ENCODE measurements at regions not wholly inside any gene's neighbourhood (a gene's known extent, or its start where the extent isn't known, plus 50 kb on each side); places are given as distances from the start of the nearest gene placed in this dataset.

DNA sequence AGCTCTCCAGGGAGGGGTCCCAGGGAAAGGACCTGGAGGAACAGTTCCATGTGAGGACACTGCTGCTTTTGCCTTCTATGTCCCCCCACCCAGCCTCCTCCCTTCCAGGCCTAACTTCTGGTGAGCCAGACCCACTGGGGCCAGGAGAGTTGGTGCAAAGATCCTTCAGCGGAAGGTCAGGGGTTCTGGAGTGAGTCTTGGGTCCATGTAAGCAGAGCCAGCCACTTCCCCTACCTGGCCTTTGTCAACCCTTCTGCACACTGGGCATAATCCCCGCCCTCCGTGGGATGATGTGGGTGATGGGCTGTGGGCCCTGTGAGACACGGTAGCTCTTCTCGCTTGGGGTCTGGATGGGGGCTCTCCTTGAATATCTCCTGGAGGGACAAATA lies 76.9 kb downstream of the RHOB start:
- DNase-seq, result peak; percentile 49

DNA sequence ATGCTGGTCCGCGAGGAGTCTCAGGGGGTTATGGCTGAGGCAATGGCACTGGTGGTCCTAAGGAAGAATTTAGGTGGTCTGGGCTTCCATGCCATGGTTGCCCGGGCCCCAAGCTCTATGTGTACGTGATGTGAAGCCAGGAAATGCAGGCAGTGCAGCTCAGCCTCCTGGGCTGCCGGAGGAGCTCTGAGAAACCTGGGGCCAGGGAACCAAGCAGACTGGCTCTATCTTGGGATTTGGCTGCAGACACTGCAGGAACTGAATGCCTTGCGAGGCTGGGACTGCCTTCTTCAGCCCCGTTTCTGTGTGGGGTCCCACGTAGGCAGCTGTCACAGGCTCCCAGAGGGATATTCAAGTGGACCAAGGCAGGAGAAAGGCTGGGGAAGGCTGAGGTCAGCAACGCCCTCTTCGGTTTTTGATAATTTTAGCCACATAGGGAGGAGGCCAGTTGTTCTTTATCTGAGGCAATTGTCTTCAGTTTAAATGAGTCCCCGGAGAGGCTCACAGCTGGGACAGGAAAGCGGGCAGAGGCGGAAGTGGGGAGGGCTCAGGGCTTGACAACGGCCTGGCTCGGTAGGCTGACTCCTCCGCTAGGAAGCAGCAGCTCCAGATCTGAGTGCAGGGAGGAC lies 77.7 kb downstream of the RHOB start:
- DNase-seq, result peak; percentile 52

DNA sequence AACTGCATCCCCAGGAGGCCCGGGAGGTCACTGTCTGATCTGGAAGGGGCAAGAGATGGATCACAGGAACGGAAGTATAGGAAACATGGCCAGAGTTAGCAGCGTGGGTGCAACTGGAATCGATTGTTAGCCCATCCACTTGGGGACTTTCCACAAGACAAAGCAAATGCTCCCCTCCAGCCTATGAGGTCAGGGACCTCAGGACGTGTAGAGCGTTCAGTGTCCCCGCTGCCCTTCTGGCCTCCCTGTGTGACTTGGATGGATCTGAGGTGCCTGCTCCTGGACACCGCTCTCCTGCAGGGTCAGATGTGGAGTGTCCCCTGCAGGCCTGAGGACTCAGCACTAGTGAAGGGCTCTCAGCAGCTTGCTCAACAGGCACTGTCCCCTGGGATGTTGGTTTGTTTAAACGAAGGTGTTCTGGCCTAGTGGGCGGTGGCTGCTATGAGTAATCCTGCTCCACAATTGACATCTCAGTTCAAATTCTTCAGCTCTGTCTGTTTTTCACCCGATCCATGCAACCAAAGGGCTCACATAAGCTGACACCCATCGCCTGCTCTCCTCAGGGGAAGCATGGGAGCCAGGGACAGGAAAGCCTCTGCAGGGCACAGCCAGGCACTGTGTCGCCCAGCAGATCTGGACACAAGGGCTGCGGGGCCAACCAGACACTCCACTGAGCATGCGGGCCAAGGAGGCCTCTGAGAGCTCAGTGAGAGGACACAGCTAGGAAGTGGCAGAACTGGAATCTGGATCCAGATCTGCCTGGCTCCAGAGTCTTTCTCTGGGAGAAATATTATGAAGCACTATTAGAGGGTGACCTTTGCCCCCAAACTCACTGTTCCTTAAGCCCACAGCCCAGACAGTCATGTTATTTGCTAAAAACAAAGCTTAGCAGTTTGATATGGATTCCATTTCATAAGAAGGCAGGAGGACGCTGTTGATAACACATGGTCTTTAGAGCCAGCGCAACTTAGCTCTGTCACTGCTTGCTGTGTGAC lies 78.5 kb downstream of the RHOB start:
- DNase-seq, result peak; percentile 89

DNA sequence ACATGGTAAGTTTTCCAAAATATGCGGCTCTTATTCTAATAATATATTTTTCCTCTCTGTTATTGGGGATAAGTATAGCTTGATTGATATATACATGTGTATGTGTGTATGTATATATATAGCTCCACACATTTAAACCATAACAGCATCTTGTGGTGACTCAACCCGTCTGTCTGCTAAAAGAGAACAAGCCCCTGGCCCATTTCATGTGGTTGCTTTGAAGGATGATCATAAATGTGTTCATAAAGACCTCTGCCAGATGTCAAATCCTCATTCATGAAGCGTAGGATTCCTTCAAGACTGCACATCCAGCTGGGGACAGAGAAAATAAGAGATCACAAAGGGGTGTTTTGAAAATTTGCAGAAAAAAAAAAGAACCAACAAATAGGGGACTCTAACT lies 79.3 kb downstream of the RHOB start:
- DNase-seq, result no peak

DNA sequence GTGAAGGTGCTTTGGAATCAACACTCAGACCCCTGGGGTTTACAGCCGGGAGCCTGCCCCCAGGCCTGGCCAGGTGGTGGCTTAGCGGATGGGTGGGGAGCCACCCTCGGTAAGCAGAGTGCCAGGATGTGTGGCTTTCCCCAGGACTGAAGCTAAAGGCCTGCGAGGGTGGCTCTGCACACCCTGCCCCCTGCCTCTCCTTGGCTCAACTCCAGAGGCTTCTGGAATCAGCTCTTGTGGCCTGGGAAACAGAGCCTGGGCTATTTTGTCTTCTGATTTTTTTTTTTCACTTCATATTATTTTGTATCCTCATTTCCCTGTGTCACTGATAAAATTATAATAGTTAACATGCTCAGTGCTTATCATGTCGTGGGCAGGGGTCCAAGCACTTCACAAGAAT lies 79.8 kb downstream of the RHOB start:
- peak; percentile 45 for DNase-seq

DNA sequence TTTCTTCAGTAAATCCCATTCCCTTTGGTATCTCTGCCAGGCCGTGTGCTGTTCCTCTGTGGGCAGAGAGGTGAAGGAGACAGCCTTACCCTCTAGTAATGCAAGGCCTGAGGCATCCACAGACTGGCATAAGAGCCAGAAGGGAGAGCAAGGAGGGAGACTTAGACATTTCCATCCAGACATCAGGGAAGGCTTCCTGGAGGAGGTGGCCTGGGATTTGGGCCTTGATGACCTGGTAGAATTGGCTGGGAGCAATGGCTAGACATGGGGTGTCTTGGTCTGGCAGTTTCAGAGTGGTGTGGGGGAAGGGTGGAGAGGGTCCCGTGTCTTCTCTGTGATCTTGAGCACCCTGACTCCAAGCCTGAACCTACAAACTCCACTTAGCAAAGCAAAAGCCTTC lies 81.8 kb downstream of the RHOB start:
- no peak for DNase-seq

DNA sequence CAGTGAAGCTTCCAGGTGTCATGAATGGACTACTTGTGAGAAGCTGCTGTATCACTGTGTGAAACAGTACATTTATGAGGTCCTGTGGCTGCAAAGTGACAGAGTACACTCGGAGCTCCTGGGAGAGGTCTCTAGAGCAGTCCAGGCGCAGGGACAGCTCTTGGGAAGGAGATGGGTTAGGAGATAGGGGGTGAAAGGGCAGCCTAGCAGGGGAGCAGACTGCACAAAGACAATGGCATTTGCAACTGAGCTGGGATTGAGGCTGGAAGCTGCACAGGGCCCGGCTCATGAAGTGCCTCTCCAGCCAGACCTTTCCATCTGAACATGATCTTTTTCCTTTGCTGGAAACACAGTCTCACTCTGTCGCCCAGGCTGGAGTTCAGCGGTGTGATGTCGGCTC lies 83.6 kb downstream of the RHOB start:
- peak; percentile 80 for DNase-seq

DNA sequence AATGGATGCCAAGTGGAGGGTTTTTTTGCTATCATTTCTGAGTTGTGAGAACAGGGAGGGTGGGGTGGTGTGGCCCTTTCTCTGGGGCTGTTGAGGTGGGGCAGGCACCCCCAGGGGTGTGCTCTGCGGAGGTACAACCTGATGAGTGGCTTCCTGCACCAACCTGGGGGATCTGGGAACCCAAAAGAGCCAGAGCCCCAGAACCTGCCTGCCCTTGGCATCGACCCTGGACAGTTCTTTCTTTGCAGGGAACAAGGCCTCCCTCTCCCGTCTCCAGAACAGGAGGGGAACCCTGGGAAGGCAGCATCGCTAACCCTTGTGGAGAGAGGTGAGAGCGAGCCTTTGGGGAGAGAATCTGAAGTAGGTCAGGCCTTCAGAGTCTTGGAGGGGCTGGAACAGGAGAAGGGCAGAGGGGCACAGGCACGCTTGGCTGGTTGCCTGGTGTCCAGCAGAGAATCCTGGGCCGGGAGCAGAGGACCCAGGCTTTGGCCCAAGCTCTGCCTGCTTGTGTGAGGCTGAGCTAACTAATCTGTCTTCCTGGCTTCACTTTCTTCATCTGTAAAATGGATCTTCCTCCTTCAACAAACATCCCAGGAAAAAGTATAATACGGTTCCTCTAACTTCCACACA lies 84.9 kb downstream of the RHOB start:
- DNase-seq, result no peak

DNA sequence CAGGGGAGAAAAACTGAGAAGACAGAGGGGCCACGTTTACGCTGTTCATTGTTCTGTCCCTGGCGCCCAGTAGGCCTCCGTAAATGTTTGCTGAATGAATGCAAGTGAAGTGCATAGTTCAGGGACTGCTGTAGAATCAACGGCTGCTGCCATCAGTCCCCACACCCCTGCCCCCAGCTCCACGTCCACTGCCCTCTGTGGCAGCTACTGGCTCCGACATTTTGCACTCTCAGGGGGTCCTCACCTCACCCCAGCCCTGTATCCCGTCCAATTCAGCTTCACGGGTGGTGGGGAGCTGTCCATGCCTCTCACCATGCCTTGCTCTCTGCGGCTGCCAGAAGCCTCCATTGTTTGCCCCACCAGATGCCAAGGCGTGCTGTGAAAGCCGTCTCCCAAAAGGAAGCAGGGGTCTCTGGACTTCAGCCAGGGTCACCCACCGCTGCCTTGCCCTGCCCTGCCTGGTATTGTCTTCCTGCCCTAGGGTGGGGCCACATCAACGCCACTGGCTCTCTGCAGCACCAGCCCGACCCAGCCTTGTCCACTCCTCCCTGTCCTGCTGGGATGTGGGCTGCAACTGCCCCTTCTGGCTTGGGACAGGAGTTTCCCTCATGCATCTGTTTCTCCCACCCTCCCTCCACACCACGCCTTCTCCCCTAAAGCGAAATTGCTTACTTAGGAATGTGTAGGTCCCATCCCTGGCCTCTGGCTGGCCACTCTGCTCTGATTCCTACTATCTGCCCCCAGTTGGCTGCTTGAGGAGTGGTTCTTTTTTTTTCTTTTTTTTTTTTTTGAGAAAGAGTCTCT lies 86.0 kb downstream of the RHOB start:
- peak; percentile 97 for DNase-seq

DNA sequence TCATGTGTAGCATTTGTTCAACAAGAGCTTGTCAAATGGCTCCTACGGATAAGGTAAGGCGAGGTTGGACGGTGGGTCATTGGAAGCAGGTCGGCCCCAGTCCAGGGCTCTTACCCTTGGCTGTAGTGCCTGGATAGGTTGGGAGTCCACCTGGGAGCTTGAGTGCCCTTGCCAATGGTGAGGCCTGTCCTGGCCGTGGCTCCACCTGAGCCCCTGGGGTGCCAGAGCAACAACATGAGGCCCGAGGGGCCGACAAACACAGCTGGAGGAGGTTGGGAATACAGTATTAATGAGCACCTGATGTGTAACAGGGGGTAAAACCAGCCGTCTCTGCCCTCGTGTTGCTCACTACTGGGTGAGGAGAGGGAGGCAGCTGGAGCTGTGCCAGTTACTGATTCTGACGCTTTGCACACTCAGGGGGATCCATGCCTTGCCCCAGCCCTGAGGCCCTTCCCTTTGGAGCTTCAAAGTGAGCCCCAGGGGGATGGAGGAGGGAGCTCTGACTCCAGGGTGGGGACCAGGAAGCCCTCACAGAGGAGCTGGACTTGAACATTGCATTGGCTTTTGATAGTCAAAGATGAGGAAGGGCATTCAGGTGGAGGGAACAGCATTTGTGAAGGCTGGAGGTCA lies 87.2 kb downstream of the RHOB start:
- DNase-seq, result no peak

DNA sequence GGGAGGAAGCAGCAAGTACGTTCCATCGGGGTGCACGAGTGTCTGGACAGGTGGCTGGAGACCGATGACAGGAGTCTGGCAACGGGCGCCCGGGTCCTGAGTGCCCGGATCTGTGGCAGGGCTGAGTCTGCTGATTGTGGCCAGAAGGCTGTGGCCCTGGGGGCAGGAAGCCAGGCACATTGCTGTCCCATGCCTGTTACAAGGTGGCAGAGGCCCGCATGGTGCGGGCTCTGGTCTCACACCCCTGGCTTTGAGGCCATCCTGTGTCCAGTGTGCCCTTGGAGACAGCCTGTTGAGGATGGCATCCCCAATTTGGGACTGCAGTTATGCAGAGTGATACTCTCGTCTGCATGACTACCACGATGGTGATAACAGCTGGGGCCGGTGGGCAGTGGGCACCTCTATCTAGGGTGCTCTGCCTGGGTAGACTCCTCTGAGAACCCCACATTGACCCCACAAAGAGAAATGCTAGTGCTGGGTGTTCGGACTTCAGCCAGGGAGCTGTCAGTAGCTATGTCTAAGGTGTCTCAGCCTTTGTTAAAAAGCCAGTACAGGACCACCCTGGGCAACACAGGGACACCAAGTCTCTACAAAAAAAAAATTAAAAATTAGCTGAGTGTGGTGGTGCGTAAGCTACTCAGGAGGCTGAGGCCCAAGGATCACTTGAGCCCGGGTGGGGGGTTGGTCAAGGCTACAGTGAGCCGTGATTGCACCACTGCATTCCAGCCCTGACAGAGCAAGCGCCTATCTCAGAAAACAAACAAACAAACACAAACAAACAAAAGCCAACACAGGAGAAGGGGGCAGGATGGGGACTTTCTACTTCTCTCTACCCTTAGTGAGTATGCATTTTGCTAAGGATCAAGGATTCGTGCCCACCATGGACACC lies 88.3 kb downstream of the RHOB start:
- no peak for DNase-seq

DNA sequence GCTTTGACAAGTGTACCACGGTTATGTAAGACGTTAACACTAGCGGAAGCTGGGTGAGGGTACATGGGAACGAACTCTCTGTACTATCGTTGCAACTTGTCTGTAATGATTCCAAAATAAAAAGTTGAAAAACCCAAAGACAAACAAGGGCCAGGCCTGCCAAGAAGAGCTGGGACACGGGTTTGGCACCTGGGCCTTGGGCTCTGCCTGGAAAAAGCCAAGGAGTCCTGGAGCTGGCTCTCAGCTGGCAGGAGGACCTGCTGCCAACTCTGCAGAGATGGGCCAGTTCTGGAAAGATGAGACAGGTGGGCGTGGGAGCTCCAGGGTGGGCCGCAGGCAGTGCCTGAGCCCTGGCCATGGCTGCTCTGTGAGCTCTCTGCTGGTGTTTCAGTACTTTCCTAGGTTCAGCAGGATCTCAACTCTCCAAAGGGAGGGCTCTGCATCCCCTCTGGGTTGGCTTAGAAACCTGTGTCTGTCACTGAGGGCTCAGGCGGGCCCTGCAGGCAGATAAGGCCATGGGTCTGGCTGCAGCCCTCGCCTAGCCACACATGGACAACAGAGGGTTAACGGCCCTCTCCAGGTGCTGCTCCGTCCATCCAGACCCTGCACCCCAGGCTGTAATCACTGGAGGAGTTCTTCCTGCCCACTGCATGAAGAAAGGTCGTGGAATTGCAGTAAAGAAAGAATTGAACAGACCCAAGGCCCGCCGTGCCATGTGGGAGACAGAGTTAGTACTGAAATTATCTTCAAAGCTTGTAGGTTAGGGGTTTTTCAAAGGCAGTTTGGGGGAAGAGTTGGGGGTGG lies 89.9 kb downstream of the RHOB start:
- DNase-seq, result no peak

DNA sequence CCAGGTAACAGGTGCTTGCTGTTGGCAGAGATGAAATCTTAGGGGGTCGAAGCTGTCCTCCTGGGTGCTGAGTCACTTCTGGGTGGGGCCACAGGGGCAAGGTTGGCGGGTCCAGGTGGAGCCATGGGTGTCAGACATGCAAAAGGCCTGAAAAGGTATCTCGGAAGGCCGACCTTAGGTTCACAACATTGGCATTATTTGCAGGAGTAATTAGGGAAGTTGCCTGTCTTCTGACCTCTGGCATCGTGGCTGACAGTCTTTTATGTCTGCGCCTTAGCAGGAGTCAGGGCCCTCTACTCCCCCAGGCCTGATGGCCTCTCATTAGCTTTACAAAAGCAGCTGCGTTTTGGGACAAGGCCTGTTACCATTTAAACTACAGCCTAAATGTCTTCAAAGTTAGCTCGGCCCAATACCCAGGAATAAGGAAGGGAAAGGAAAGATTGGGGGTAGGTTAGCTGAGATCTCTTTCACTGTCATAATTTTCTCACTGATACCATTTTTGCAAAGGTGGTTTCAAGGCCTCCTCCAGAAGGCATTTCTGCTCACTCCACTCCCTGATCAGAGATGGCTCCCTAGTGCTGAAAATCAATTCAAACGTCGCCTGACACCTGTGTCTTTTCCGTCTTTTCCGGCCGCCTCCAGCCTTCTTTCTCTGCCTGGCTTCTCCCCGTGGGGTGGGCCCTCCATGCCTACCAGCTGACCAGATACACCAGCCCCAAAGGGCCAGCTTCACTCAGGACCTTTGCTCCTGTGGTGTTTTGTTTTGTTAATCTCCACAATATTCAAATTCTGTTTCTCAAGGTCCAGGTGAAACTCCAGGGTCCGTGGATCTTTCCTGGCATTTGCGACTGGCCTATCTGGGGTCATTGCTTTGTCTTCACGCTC lies 90.8 kb downstream of the RHOB start:
- no peak for DNase-seq

DNA sequence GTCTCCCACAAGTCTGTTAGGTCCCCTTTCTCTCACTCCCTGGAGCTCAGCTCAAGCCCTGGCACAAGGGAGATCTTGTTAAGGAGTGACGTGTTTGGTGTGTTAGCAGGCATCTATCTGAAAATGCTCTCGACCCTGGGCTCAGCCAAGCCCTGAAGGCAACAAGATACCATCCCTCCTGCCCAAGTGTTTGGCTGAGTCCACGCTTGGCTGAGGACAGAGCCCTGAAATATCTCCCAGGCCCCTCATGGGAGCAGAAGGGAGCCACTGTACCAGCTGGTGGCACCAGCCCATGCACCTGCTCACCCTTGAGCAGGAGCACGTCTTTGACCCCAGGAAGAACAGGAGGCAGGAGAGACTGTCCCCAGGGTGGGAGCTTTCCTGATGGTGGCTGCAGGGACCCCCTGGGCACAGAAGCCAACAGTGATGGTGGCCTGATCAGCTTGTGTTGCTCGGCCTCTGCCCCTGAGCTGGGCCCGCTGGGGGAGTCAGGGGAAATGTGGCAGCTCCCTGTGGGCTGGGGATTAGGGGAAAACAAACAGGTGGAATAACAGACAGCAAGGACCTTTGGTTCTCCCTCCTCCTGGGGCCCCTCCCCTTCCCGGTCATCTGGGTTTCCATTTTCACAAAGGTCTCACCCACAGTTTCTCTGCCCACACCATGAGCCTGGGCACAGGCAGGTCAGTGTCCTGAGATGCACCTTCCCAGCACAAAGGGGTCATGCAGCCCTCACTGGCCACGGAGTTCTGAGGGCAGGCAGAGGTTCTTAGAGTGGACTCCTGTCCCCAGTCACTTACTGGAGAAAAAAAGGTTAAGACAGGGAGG lies 91.6 kb downstream of the RHOB start:
- no peak for DNase-seq

DNA sequence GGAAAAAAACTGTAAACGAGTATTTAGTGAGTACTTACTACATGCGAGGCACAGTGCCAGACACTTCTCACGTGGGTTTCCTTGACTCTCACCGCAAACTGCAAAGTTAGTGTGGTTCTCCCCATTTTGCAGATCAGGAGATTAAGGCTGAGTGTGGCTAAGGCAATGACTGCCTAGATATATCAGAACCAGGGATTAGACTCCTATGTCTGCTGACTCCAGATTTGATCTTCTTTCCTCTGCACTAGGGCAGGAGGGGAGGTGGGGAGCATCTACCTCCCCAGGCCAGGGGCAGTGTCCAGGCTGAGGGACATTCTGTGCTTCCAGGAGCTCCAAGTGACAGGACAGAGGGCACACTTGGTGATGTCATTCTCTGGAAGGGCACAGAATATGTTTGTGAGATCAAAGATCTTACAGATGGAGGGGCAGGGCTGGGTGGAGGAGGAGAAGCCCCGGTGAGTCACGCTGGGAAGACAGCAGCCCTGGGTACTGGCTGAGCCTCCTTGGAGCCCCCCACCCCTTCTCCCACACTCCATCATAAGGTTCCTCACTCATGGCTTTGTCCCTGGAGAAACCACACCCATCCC lies 92.4 kb downstream of the RHOB start:
- DNase-seq, result no peak

DNA sequence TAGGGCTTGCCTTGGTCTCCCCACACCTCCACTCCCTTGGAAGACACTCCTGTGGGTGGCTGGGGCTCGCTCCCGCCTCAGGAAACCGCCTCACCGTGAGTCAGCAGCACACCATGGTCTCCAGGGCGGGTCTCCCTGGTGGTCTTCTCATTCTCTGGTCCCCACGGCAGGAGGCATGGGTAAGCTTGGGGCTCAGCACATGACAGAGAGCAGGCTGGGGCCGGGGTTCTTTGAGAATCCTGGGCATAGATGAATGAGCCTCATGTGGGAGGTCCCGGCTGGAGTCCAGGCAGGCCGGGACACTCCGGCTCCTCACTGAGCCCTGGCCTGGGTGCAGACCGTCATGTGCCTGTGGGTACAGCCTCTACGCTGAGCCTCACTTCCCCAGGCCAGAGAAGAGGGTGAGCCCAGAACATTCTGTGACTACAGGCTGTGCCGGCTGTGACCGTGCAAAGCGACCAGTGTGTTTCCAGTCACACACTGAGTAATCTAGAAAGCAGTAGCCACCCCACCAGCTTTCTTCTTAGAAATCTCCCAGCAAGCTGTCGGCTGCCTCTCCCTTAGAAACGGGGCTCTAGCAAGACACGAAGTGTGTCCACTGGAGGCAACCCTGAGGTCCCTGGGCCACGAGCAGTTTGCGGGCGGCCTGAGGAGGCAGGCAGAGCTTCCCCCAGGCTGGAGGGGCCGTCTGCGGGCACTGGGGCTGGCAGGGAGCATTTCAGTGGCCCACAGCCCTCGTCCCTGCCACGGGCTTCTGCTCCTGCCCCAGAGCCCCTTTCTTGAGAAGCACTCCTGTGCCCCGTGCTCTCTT lies 93.1 kb downstream of the RHOB start:
- DNase-seq, result no peak

DNA sequence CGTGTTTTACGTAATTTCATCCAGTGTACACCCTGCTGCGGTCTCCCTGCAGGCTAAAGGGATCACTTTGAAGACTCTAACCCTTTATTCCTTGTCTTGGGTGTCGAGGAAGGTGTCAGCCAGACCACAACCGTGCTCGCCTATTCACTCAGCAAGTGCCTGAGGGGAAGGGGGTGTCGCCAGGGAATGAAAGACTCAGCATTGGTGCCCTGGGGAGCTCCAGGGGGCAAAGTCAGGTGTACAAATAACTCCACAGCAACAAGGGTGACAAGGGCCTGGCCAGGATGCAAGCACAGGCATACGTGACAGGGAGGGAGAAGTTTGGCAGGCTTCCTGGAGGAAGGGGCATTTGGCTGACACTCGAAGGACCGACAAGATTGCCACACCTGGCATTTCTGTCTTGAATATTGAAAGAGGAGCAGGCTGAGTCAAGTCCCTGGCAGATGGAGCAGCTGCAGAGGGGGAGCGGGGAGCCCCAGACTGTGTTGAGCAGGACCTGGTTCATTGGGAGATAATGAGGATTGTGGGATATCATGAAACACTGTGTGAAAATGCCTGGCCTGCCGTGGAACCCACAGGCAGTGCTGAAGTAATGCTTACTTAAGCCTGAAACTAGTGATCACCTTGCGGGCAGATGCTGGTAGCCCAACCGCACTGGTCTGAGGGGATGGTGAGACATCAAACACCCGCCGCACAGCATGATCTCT lies 93.9 kb downstream of the RHOB start:
- DNase-seq, result no peak
